Gastroesophageal sphincter (tissue), 4 donors: ENCODE measurements at regions not wholly inside any gene's neighbourhood (a gene's known extent, or its start where the extent isn't known, plus 50 kb on each side); places are given as distances from the start of the nearest gene placed in this dataset.

Source experiments
- ATAC-seq: fragments of 150-250 bp; one replicate; pipeline ENCODE4 v1.9.1; 2016; ENCODE audit warnings: mild to moderate bottlenecking, moderate library complexity
- H3K27ac ChIP-seq, 4 donors: fragments of 200-600 bp; sonication (generic) in 3 of 4; 1 replicate in 3 of 4; 2 replicates in 1 of 4; pipeline ENCODE4 v1.5.1; 2016 to 2019
- H3K27me3 ChIP-seq: fragments of 200-600 bp; sonication (generic); one replicate; pipeline ENCODE4 v1.5.1; 2019
- H3K36me3 ChIP-seq, 2 donors: fragments of 200-600 bp; sonication (generic); one replicate each; pipeline ENCODE4 v1.5.1; 2019; ENCODE audit warnings: control low read depth in 1 of 2
- H3K4me1 ChIP-seq, 3 donors: fragments of 200-600 bp; sonication (generic); 1 replicate in 2 of 3; 2 replicates in 1 of 3; pipeline ENCODE4 v1.5.1; 2016 to 2019; ENCODE audit warnings: control low read depth in 2 of 3
- H3K4me3 ChIP-seq, 2 donors: fragments of 200-600 bp; sonication (generic); one replicate each; pipeline ENCODE4 v1.5.1; 2019; ENCODE audit warnings: mild to moderate bottlenecking in 1 of 2, moderate library complexity in 1 of 2
- H3K9me3 ChIP-seq, 3 donors: fragments of 200-600 bp; sonication (generic); one replicate each; pipeline ENCODE4 v1.5.1; 2017 to 2019; ENCODE audit warnings: control low read depth in 2 of 3
- CTCF ChIP-seq, 4 experiments: fragments of 200-600 bp in 2 of 4; fragments of 450-650 bp in 2 of 4; sonication (generic) in 1 of 4; IDR thresholded peaks; one replicate each; pipeline ENCODE4 v1.5.1; 2017 to 2019; ENCODE audit warnings: antibody characterized with exemption in 4 of 4, mild to moderate bottlenecking in 2 of 4, moderate library complexity in 2 of 4
- EP300 ChIP-seq: sonication (generic); formaldehyde crosslinking; IDR thresholded peaks from one replicate; pipeline ENCODE4 v1.6.1; 2017; ENCODE audit warnings: antibody characterized with exemption, mild to moderate bottlenecking
- POLR2A ChIP-seq, 2 donors: fragments of 450-650 bp; IDR thresholded peaks; one replicate each; pipeline ENCODE4 v1.6.1; 2017; ENCODE audit warnings: antibody characterized with exemption in 2 of 2, mild to moderate bottlenecking in 2 of 2, moderate library complexity in 1 of 2
- POLR2AphosphoS5 ChIP-seq: sonication (generic); formaldehyde crosslinking; IDR thresholded peaks from one replicate; pipeline ENCODE4 v1.6.1; 2017; ENCODE audit warnings: antibody characterized with exemption
- WGBS, 2 donors: methylation state at CpG; one replicate each; pipeline ENCODE4 v1.1.5; 2018; ENCODE audit warnings: low coverage in 1 of 2; 5-methylcytosine and 5-hydroxymethylcytosine counted together

GRCh38 chr14:106820119-106820518 is 1293.7 kb downstream of the TMEM121 start:
- no peak overlapping the region for H3K27ac ChIP-seq
- 71 to 76% methylated on average over 1 of the region's 1 CpG for WGBS, 2 donors
- no peaks in the 10 kb centered on the region for H3K36me3 ChIP-seq
- H3K9me3 ChIP-seq, result no peaks in the 10 kb centered on the region
- H3K4me3 ChIP-seq, result no peak overlapping the region
- no peak for TF ChIP-seq POLR2A (IDR thresholded peaks at IDR 0.05)
- no peak for TF ChIP-seq CTCF (IDR thresholded peaks at IDR 0.05)
- no peak for TF ChIP-seq POLR2AphosphoS5
- TF ChIP-seq EP300, result no peak
- peaks cover 26% of the 10 kb centered on the region for H3K27me3 ChIP-seq
- no peak for ATAC-seq
- no peaks in the 10 kb centered on the region for H3K4me1 ChIP-seq

GRCh38 chr14:106821119-106821518 is 1294.7 kb downstream of the TMEM121 start:
- TF ChIP-seq CTCF (IDR thresholded peaks at IDR 0.05) (no peak), EP300 (no peak), POLR2A (IDR thresholded peaks at IDR 0.05) (no peak), POLR2AphosphoS5 (no peak)
- no peak overlapping the region for H3K27ac ChIP-seq

GRCh38 chr14:106822905-106823304 is 1296.5 kb downstream of the TMEM121 start:
- no peaks in the 10 kb centered on the region for H3K9me3 ChIP-seq
- no peak overlapping the region for H3K4me3 ChIP-seq
- no peaks in the 10 kb centered on the region for H3K4me1 ChIP-seq
- TF ChIP-seq POLR2AphosphoS5, result no peak
- no peak for TF ChIP-seq POLR2A (IDR thresholded peaks at IDR 0.05)
- no peak for TF ChIP-seq EP300
- no peak for TF ChIP-seq CTCF (IDR thresholded peaks at IDR 0.05)
- WGBS, 2 donors, result 33 to 61% methylated on average over 2 to 6 of the region's 7 CpGs
- peaks cover 46% of the 10 kb centered on the region for H3K27me3 ChIP-seq
- no peak overlapping the region for H3K27ac ChIP-seq
- no peaks in the 10 kb centered on the region for H3K36me3 ChIP-seq
- no peak for ATAC-seq

More at GRCh38 chr14:106821119-106821518, 1294.7 kb downstream of the TMEM121 start:
- Histone ChIP-seq H3K36me3 (no peaks in the 10 kb centered on the region), H3K4me1 (no peaks in the 10 kb centered on the region), H3K27me3 (peaks cover 32% of the 10 kb centered on the region), H3K9me3 (no peaks in the 10 kb centered on the region), H3K4me3 (no peak overlapping the region)
- ATAC-seq, result no peak

GRCh38 chr14:106823552-106823951 is 1297.2 kb downstream of the TMEM121 start:
- Histone ChIP-seq H3K4me3 (no peak overlapping the region), H3K36me3 (no peaks in the 10 kb centered on the region), H3K4me1 (no peaks in the 10 kb centered on the region), H3K27me3 (peaks cover 47% of the 10 kb centered on the region), H3K9me3 (no peaks in the 10 kb centered on the region), H3K27ac (no peak overlapping the region)
- no peak for ATAC-seq
- WGBS, 2 donors, result 86% methylated on average over 5 of the region's 7 CpGs; no CpG with 5 or more reads in 1 of the 2 donors
- no peak for TF ChIP-seq POLR2A (IDR thresholded peaks at IDR 0.05)
- TF ChIP-seq CTCF (IDR thresholded peaks at IDR 0.05), result no peak
- no peak for TF ChIP-seq EP300
- TF ChIP-seq POLR2AphosphoS5, result no peak

GRCh38 chr14:106826833-106827369 is 1300.5 kb downstream of the TMEM121 start:
- no peaks in the 10 kb centered on the region for H3K4me1 ChIP-seq
- WGBS, 2 donors, result 67 to 91% methylated on average over 1 of the region's 4 CpGs

More at GRCh38 chr14:106826833-106827369, 1300.5 kb downstream of the TMEM121 start:
- no peak for ATAC-seq
- Histone ChIP-seq H3K36me3 (no peaks in the 10 kb centered on the region), H3K27me3 (peaks cover 45% of the 10 kb centered on the region), H3K9me3 (no peaks in the 10 kb centered on the region), H3K4me3 (no peak overlapping the region), H3K27ac (no peak overlapping the region)
- no peak for TF ChIP-seq EP300
- TF ChIP-seq POLR2A (IDR thresholded peaks at IDR 0.05), result no peak
